GM12878 (cell line): ENCODE measurements at regions not wholly inside any gene's neighbourhood (a gene's known extent, or its start where the extent isn't known, plus 50 kb on each side); places are given as distances from the start of the nearest gene placed in this dataset.

ENCODE experiments used
- ATAC-seq: fragments of 200-7000 bp; cut with Tn5 transposase; 3 replicates; pipeline ENCODE4 v1.9.1; 2020; ENCODE audit warnings: mild to moderate bottlenecking, moderate library complexity
- BruUV-seq: library from RNA; stranded (reverse); fragments of 400-500 nt; replicated peaks from 2 replicates; lab custom pipeline; 2021; lab: Mats Ljungman, UMichigan
- CTCF ChIA-PET: fragments of 300-600 bp; sonication (Branson Sonifier 250); formaldehyde crosslinking; extraction: SDS; loops from one replicate; lab custom pipeline; 2021; ENCODE audit warnings: inconsistent platforms; lab: Yijun Ruan, JAX
- POLR2A ChIA-PET: fragments of 350-600 bp; formaldehyde crosslinking; extraction: SDS; loops from one replicate; lab custom pipeline; 2021; ENCODE audit warnings: inconsistent platforms; lab: Charles Lee
- RAD21 ChIA-PET: fragments of 300-600 bp; sonication (Branson Sonifier 250); formaldehyde crosslinking; loops from one replicate; lab custom pipeline; 2023; ENCODE audit warnings: antibody characterized with exemption; ENCODE audit not compliant: unreplicated experiment; lab: Charles Lee
- SMC1A ChIA-PET: fragments of 300-600 bp; sonication (Branson Sonifier 250); formaldehyde crosslinking; loops from one replicate; lab custom pipeline; 2023; ENCODE audit not compliant: unreplicated experiment, uncharacterized antibody; lab: Charles Lee
- DNase-seq: peaks from one replicate; pipeline ENCODE4 v3.0.0-alpha.2; 2011; ENCODE audit warnings: low read depth, low spot score
- FAIRE-seq: peaks from 3 replicates; lab custom pipeline; 2011; peaks lifted over from hg19 to GRCh38; lab: Jason Lieb, UNC
- H2AFZ ChIP-seq: 2 replicates; pipeline ENCODE4 v1.6.0; 2011; ENCODE audit warnings: low read depth, low read length, control low read depth; ENCODE audit not compliant: control insufficient read depth
- H3K27ac ChIP-seq: 2 replicates; pipeline ENCODE4 v1.5.1; 2011; ENCODE audit warnings: control low read depth; ENCODE audit not compliant: control insufficient read depth, insufficient read depth
- H3K27me3 ChIP-seq, 2 experiments: replicated peaks in 1 of 2; 2 replicates each; pipeline versions ENCODE4 v1.6.0 to v1.6.1; 2011; ENCODE audit warnings: low read length in 1 of 2; ENCODE audit not compliant: control insufficient read depth in 2 of 2, insufficient read depth in 2 of 2
- H3K36me3 ChIP-seq, 2 experiments: 2 replicates each; pipeline ENCODE4 v1.5.1; 2011; ENCODE audit warnings: low read length in 1 of 2; ENCODE audit not compliant: control insufficient read depth in 2 of 2, insufficient read depth in 2 of 2
- H3K4me1 ChIP-seq: 2 replicates; pipeline ENCODE4 v1.6.1; 2011; ENCODE audit warnings: mild to moderate bottlenecking, low read length, moderate library complexity, mixed read lengths; ENCODE audit not compliant: control insufficient read depth, insufficient read depth
- H3K4me2 ChIP-seq: 2 replicates; pipeline ENCODE4 v1.6.0; 2011; ENCODE audit warnings: control low read depth; ENCODE audit not compliant: control insufficient read depth, insufficient read depth
- H3K4me3 ChIP-seq: fragments of 200-600 bp; sonication (generic); 2 replicates; pipeline ENCODE4 v1.5.1; 2016
- H3K79me2 ChIP-seq: 2 replicates; pipeline ENCODE4 v1.6.0; 2011; ENCODE audit warnings: low read length; ENCODE audit not compliant: control insufficient read depth, insufficient read depth
- H3K9ac ChIP-seq: 2 replicates; pipeline ENCODE4 v1.8.0; 2011; ENCODE audit warnings: low read length, control low read depth, mixed read lengths; ENCODE audit not compliant: control insufficient read depth, insufficient read depth
- H3K9me3 ChIP-seq: replicated peaks from 3 replicates; pipeline ENCODE4 v1.5.1; 2011; ENCODE audit warnings: mild to moderate bottlenecking, low read length; ENCODE audit not compliant: control insufficient read depth, insufficient read depth
- H4K20me1 ChIP-seq: 2 replicates; pipeline ENCODE4 v1.6.0; 2011; ENCODE audit not compliant: control insufficient read depth, insufficient read depth
- BACH1 ChIP-seq: fragments of 450-650 bp; IDR thresholded peaks from 2 replicates; pipeline ENCODE4 v1.6.1; 2017; ENCODE audit warnings: mild to moderate bottlenecking, borderline replicate concordance
- CREM ChIP-seq: IDR thresholded peaks from 2 replicates; pipeline ENCODE4 v1.6.1; 2014; ENCODE audit warnings: antibody characterized with exemption, low read depth
- EED ChIP-seq: sonication (generic); IDR thresholded peaks from 2 replicates; pipeline ENCODE4 v1.6.1; 2016; ENCODE audit warnings: antibody characterized with exemption, low read depth
- FOXK2 ChIP-seq: fragments of 450-650 bp; IDR thresholded peaks from 2 replicates; pipeline ENCODE4 v1.6.1; 2017; ENCODE audit warnings: mild to moderate bottlenecking, moderate library complexity
- HDAC2 ChIP-seq: fragments of 200-600 bp; sonication (generic); IDR thresholded peaks from 2 replicates; pipeline ENCODE4 v1.6.1; 2017
- IRF4 ChIP-seq: IDR thresholded peaks from 2 replicates; pipeline ENCODE4 v1.6.1; 2011; ENCODE audit warnings: low read depth, low read length
- KDM1A ChIP-seq: fragments of 200-600 bp; sonication (generic); IDR thresholded peaks from 2 replicates; pipeline ENCODE4 v1.6.1; 2016; ENCODE audit warnings: borderline replicate concordance
- MTA2 ChIP-seq: fragments of 450-650 bp; IDR thresholded peaks from 2 replicates; pipeline ENCODE4 v1.6.1; 2016; ENCODE audit warnings: low read depth, mild to moderate bottlenecking, moderate library complexity
- NFYA ChIP-seq: IDR thresholded peaks from 2 replicates; pipeline ENCODE4 v1.6.1; 2011; ENCODE audit warnings: low read depth, mild to moderate bottlenecking, low read length, improper control_type of control experiment, borderline replicate concordance
- NR2F1 ChIP-seq: fragments of 450-650 bp; conservative IDR thresholded peaks from 2 replicates; pipeline ENCODE4 v1.6.1; 2017; ENCODE audit warnings: mild to moderate bottlenecking
- RFX5 ChIP-seq: IDR thresholded peaks from 2 replicates; pipeline ENCODE4 v1.6.1; 2011; ENCODE audit warnings: low read depth, low read length, improper control_type of control experiment
- SRF ChIP-seq, 2 experiments: IDR thresholded peaks; 2 replicates each; pipeline ENCODE4 v1.6.1; 2011; ENCODE audit warnings: low read depth in 2 of 2, low read length in 2 of 2, mild to moderate bottlenecking in 1 of 2, moderate library complexity in 1 of 2
- WGBS: methylation state at CpG from one replicate; pipeline ENCODE4 v1.1.6; 2016; ENCODE audit warnings: low lambda C conversion rate; ENCODE audit not compliant: insufficient replicate concordance, insufficient coverage; ENCODE audit errors: missing lambda C conversion rate; 5-methylcytosine and 5-hydroxymethylcytosine counted together
- in situ Hi-C: fragments of 300-500 bp; cut with MboI; formaldehyde crosslinking; loops from 9 replicates; pipeline ENCODE4 v1.14.3; 2018; ENCODE audit warnings: mixed read lengths
- intact Hi-C: fragments of 100-400 bp; cut with micrococcal nuclease; formaldehyde crosslinking; loops from one replicate; pipeline ENCODE4 v1.14.2; 2022; ENCODE audit not compliant: unreplicated experiment
- TF ChIP-seq, protein P1 (sequence below): IDR thresholded peaks from 2 replicates; pipeline ENCODE4 v1.6.1; 2011; ENCODE audit warnings: mild to moderate bottlenecking, low read depth, low read length, moderate library complexity; ENCODE audit not compliant: insufficient replicate concordance
- TF ChIP-seq, protein P2 (sequence below): fragments of 450-650 bp; IDR thresholded peaks from 2 replicates; pipeline ENCODE4 v1.6.1; 2014; ENCODE audit warnings: mild to moderate bottlenecking
- TF ChIP-seq, protein P3 (sequence below): IDR thresholded peaks from 2 replicates; pipeline ENCODE4 v1.6.1; 2012; ENCODE audit warnings: low read depth, low read length, improper control_type of control experiment
- TF ChIP-seq, protein P4 (sequence below): fragments of 450-650 bp; IDR thresholded peaks from 2 replicates; pipeline ENCODE4 v1.6.1; 2017; ENCODE audit warnings: low read depth, mild to moderate bottlenecking, moderate library complexity

DNA sequence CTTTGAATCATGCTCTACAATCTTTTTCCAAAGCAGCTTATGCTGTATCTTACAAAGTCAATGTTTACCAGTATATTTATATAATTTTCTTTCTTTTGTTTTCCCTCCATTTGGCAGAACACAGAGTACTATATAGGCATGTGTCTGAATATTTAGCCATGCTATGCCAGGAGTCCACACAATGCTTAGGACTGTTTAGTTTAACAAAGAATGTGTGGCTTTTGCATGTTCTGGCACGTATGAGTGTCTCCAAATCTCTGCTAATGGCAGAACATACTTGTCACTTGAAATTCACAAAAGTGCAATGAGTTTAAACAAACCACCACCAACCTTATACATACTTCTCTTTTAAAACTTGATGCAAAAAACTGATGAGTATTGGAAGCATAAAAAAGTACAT, 268.0 kb downstream of the NR4A2 start:
- Histone ChIP-seq H3K79me2 (no peaks in the 10 kb centered on the region), H3K27ac (no peak overlapping the region), H3K4me3 (no peak overlapping the region), H2AFZ (no peak overlapping the region), H3K4me1 (no peaks in the 10 kb centered on the region), H3K4me2 (no peak overlapping the region), H3K9me3 (no peaks in the 10 kb centered on the region), H3K9ac (no peak overlapping the region), H3K36me3 (no peaks in the 10 kb centered on the region), H4K20me1 (no peaks in the 10 kb centered on the region), H3K27me3 (no peaks in the 10 kb centered on the region)
- DNase-seq (no peak), FAIRE-seq (no peak), ATAC-seq (no peak)
- in situ Hi-C loops (no loop called here), intact Hi-C loops (no loop called here)
- no TSS peak for BruUV-seq
- CTCF ChIA-PET: interaction anchor here (1.1 kb wide), 1 partner anchor 829 kb away, joined by 3 read pairs; no protein-coding TSS in a partner anchor
- POLR2A ChIA-PET: no interaction called here
- RAD21 ChIA-PET: no interaction called here
- no peak for TF ChIP-seq KDM1A
- 4% methylated on average over 1 of the region's 1 CpG for WGBS
- SMC1A ChIA-PET: no interaction called here

DNA sequence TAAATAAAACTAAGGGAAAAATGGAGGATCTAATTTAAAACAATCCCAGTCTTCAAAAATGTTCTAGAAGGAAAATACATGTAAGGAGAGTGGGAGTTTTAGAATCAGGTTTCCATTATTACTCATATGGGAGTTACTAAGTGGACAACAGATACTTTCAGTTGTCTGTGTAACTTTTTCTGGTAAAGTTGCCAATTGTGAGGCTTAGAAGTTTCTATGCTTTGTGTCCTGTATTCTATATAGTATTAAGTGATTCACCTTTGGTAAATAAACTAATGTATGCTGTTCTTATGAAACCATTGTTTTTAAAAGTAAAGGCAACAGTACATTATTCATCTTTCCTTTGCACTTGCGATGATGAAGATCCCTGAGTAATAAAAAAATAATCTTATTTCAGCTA, 274.9 kb downstream of the NR4A2 start:
- H3K27me3 ChIP-seq: no peaks in the 10 kb centered on the region
- no peaks in the 10 kb centered on the region for H3K4me1 ChIP-seq
- no peak overlapping the region for H3K4me3 ChIP-seq
- H4K20me1 ChIP-seq: no peaks in the 10 kb centered on the region
- no peaks in the 10 kb centered on the region for H3K36me3 ChIP-seq
- FAIRE-seq (no peak), ATAC-seq (no peak), DNase-seq (no peak)
- H3K27ac ChIP-seq: no peak overlapping the region
- H3K4me2 ChIP-seq: no peak overlapping the region
- no TSS peak for BruUV-seq
- H3K9me3 ChIP-seq: no peaks in the 10 kb centered on the region
- ChIA-PET POLR2A (no interaction called here), RAD21 (no interaction called here), SMC1A (no interaction called here), CTCF (no interaction called here)
- WGBS: 88% methylated on average over 1 of the region's 1 CpG
- no peak overlapping the region for H3K9ac ChIP-seq
- in situ Hi-C loops (no loop called here), intact Hi-C loops (no loop called here)
- H2AFZ ChIP-seq: no peak overlapping the region
- no peaks in the 10 kb centered on the region for H3K79me2 ChIP-seq
- no peak for TF ChIP-seq HDAC2
- no peak for TF ChIP-seq IRF4
- TF ChIP-seq BACH1: no peak
- TF ChIP-seq, protein P1, sequence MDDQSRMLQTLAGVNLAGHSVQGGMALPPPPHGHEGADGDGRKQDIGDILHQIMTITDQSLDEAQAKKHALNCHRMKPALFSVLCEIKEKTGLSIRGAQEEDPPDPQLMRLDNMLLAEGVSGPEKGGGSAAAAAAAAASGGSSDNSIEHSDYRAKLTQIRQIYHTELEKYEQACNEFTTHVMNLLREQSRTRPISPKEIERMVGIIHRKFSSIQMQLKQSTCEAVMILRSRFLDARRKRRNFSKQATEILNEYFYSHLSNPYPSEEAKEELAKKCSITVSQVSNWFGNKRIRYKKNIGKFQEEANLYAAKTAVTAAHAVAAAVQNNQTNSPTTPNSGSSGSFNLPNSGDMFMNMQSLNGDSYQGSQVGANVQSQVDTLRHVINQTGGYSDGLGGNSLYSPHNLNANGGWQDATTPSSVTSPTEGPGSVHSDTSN: no peak
- TF ChIP-seq EED: no peak
- no peak for TF ChIP-seq CREM
- no peak for TF ChIP-seq MTA2
- no peak for TF ChIP-seq SRF (IDR thresholded peaks at IDR 0.05; ENCODE audit: low read depth in 2 of 2, low read length in 2 of 2)
- TF ChIP-seq, protein P2, sequence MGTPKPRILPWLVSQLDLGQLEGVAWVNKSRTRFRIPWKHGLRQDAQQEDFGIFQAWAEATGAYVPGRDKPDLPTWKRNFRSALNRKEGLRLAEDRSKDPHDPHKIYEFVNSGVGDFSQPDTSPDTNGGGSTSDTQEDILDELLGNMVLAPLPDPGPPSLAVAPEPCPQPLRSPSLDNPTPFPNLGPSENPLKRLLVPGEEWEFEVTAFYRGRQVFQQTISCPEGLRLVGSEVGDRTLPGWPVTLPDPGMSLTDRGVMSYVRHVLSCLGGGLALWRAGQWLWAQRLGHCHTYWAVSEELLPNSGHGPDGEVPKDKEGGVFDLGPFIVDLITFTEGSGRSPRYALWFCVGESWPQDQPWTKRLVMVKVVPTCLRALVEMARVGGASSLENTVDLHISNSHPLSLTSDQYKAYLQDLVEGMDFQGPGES: no peak
- TF ChIP-seq, protein P3, sequence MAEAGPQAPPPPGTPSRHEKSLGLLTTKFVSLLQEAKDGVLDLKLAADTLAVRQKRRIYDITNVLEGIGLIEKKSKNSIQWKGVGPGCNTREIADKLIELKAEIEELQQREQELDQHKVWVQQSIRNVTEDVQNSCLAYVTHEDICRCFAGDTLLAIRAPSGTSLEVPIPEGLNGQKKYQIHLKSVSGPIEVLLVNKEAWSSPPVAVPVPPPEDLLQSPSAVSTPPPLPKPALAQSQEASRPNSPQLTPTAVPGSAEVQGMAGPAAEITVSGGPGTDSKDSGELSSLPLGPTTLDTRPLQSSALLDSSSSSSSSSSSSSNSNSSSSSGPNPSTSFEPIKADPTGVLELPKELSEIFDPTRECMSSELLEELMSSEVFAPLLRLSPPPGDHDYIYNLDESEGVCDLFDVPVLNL: no peak
- no peak for TF ChIP-seq NFYA
- TF ChIP-seq FOXK2: no peak
- no peak for TF ChIP-seq NR2F1
- no peak for TF ChIP-seq RFX5
- TF ChIP-seq, protein P4, sequence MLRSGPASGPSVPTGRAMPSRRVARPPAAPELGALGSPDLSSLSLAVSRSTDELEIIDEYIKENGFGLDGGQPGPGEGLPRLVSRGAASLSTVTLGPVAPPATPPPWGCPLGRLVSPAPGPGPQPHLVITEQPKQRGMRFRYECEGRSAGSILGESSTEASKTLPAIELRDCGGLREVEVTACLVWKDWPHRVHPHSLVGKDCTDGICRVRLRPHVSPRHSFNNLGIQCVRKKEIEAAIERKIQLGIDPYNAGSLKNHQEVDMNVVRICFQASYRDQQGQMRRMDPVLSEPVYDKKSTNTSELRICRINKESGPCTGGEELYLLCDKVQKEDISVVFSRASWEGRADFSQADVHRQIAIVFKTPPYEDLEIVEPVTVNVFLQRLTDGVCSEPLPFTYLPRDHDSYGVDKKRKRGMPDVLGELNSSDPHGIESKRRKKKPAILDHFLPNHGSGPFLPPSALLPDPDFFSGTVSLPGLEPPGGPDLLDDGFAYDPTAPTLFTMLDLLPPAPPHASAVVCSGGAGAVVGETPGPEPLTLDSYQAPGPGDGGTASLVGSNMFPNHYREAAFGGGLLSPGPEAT: no peak
